A172 (cell line): ENCODE measurements at regions not wholly inside any gene's neighbourhood (a gene's known extent, or its start where the extent isn't known, plus 50 kb on each side); places are given as distances from the start of the nearest gene placed in this dataset.
A peak's percentile ranks its signal among the peaks of the same experiment; 100 is the strongest.

Source experiments
- DNase-seq: peaks from one replicate; pipeline ENCODE4 v3.0.0-alpha.2; 2015; ENCODE audit warnings: low spot score

GRCh38 chr3:107992976-107993684, 97.7 kb downstream of the CD47 start:
- DNase-seq = peak; percentile 64

GRCh38 chr3:107990926-107991325, 99.9 kb downstream of the CD47 start:
- DNase-seq = no peak

DNA sequence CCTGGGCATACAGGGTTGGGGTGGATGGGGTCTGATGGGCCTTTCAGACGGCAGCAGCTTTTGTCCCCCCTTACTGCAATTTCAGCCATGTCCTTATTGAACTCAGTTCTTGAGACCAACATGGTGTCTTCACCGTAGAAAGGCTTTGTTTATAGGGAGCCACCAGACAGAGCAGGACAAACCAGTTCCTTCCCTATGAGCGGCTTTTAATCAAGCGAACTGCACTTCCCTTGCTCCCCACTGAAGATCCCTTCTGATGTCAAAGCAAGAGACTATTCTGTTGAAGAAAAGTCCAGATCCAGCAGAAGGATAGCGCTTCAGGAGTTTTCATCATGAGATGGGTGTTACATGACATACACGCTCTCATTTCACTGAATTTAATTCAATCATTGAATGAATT, 100.4 kb downstream of the CD47 start:
- no peak for DNase-seq

- no peak for DNase-seq
These were observed 101.2 kb downstream of the CD47 start for GRCh38 chr3:107989661-107990060.

- peak; percentile 78 for DNase-seq
These were observed 102.2 kb downstream of the CD47 start for GRCh38 chr3:107988460-107989175.

DNA sequence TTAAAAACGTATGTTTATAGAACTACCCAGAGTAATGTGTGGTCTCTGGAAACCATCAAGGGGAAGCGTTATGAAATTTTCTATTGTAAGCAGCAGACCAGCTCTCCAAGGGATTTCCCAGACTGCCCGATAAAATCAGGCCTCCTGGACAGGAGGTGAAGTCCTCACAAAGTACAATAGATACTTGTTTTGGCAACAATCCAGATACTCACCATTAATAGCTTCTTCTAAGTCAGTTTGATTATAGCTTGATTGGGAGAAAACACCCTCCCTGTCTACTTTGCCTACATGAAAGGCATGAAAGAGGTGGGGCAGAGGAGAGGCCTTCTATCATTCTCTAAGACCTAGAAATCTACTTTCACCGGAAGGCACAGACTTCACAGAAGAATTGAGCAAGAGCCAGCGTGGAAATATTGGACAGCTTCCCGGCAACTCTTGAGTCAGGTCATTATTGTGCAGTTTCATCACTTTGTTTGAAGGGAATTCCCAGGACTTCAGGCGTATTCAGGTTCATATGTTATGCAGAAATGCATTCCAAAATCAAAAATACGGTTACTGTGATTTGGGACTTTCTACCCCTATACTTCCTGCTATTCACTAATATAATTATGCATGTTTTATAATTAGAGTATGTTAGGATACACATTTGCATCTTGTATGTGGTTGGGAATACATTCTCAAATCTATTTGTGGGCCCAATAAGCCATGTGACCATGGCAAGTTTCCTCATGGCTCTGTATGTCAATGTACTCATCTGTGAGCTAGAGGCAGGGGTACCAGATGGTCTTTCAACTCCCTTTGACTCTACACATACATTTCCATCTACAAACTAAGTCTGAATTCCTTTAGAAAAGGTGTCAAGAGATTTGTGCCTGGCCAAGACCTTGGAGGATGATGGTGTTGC, 103.5 kb downstream of the CD47 start:
- DNase-seq = peak; percentile 94

GRCh38 chr3:107986505-107986904, 104.3 kb downstream of the CD47 start:
- DNase-seq = peak; percentile 26

DNA sequence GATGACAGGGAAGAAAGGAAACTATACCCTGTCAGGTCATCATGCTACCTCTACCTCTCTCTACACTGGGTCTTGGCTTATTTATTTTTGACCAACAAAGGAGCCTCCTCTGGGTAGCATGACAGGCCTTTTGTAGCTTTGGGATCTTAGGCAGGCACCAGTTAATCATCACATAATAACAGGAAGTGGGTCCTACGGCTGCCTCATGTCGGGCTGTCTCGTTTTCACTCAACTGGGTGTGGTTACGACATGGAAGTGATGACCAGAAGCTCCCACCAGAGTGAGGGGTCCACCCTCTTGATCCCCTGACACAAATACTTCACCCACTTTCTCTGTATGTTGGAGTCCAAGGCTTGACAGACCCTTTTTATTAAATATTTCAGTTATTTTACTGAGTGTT, 105.3 kb downstream of the CD47 start:
- DNase-seq = peak; percentile 50

DNA sequence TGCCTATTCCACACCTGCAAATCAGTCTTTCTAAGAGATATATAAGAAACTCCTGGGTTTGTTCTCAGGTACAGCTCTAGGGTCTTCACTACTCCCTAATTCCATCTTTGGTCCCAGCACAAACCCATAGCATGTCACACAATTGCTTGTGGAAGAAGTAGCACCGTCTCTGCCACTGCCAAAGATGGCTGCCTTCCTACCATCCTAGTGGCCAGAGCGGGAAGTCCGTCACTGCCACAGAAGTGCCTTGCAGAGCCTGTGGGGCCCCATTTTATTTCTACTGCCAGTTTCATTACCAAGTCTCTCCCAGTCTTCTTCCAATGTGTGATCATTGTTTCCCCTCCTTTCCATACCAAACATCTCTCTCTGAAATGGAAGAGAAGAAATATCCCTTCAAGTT, 107.6 kb downstream of the CD47 start:
- DNase-seq = no peak

DNA sequence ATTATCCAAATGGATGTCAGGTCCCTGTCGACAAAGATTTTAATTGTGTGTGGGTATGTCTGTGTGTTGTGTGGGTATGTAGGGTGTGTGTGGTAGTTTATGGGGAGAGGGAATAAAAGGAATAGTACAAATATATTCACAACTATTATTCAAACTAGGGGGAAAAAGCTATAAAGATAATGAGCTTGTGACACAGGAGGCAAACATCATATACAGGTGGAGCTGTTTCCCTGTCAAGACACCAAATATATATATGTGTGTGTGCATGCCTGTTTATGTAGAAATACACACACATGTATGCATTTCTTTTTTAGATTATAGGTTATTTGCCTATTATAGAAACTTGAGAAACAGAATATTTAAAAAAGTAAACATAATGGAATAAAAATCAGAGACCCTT, 108.7 kb downstream of the CD47 start:
- DNase-seq = no peak

- no peak for DNase-seq
These were observed 109.2 kb downstream of the CD47 start for GRCh38 chr3:107981471-107982111.

- no peak for DNase-seq
These were observed 111.3 kb downstream of the CD47 start for GRCh38 chr3:107979538-107979937.

DNA sequence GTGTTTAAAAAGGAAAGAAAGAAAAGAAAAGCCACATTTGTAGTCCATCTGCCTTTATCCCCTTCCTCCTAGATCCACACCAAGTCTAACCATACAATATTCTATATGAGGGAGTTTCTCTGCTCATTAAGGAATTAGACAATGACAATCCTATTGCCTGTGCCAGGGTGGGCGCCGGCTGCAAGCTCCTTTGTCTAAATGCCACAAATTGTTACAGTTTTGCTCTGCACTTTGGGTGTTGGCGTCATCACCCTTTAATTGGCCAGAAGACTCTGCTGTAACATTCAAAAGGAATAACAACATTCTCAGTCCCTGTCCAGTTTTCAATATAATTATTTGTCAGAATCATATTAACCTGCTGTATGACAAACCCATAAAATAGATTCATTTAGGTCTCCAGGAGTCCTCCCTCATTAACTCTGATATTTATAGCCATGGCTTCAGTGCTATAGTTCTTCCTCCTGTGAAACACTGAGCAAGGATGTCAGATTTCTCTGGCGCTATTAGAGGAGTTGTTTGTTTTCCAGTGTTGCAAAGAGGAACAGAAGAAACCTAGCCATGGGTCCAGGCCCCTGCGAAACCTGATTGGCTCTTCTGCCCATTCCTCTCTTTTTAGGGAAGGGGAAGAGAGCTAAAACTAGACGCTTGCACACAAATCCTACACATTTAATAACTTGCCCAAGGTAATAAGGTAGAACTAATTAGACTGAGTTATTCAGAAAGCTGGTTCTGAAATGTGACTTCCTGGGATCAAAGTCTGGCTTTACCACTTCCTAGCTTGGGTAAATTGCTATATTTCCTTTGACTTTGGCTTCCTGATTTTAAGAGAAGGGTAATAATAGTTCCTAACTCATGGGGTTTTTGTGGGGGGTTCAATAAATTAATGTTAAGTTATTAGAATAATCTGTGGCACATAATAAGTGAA, 112.4 kb downstream of the CD47 start:
- no peak for DNase-seq

DNA sequence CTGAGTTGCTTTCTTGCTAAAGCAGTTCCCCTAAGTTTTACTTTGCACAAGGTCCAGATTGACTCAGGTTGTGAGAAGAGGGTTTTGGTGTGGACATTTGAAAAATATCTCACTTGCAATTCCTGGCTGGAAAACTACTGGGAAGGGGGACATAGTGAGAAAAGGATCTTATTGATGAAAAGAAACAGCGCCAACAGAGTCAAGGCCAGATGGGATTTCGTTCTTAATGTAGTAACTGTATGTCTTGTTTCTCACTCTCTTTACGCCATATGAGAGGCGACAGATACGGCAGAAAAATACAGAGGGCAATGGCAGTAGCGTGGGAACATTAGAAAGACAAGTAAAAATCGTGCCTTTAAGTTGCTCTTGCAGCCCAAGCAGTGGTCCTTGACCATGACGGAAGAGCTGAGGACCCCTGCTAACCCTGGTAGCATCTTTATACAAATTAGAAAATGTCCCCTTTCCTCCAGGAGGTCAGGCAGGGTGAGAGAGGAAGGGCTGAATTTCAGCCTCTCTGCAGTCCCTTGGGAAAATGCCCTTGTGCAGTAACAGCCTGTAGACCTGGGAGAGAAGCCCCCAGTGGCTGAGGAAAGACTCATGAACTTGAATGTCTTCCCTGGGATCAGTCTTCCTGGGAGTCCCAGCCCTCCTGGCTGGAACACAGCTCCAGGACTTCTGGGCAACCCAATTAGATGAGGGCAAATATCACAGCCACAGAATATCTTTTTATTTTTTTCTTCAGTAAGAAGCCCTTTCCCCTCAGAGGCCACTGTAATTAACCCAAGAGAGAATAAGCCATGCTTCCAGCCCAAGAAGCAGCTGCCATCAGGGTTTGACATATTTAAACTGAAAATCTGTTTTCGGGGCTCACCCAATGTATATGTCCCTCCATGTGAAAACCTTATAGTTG, 113.4 kb downstream of the CD47 start:
- DNase-seq = no peak

- no peak for DNase-seq
These were observed 114.5 kb downstream of the CD47 start for GRCh38 chr3:107976202-107976800.

DNA sequence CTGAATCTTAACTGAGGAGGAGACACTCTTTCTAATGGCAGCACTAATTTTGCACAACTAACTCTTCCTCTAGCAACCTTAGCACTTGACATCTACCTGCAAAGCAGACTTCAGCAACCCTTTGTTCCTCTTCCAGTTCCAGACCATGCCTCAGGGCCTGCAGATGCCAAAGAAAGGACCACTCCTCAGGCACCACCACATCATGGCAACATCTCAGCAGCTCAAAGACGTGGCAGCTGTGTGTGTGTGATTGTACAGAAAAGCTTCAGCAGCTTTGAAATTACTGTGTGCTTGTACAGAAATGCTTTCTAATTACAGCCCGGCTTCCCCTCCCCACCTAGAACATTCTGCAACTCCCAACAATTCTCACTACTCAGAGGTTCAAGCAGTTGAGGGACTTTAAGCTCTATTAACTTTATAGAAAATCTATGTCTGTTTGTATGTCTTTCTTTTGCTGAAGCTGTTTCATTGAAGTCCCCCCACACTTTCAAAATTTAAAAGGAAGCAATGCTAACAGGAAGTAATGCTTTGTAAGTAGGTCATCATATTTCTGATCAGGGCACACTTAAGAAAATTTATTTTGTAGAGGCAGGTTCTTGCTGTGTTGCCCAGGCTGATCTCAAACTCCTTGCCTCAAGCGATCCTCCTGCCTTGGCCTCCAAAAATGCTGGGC, 115.2 kb downstream of the CD47 start:
- no peak for DNase-seq

DNA sequence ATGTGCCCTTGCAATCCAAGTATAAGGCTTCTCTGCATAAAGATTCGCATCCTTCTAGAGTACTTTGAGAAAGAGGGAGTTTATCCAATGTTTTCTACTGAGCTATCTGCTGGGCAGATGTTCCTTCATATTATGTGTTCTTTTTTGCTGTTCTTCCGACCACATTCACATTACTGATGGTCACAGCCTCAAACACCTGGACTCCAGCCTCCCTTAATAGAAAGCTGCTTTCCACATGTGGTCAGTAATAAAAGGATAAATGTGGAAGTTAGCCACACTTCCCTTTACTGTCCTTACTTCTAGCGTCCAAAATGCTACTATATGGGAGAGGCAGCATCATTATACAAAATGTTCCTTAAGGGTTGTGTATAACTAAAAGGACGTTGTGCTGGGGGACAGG, 116.9 kb downstream of the CD47 start:
- no peak for DNase-seq

GRCh38 chr3:107973152-107973551, 117.7 kb downstream of the CD47 start:
- DNase-seq = no peak
